ENCODE measurements at regions not wholly inside any gene's neighbourhood (a gene's known extent, or its start where the extent isn't known, plus 50 kb on each side); places are given as distances from the start of the nearest gene placed in this dataset.

GRCh38 chr1:30292451-30292850 lies 430.9 kb downstream of the MATN1 start:
- TF ChIP-seq BCLAF1 (IDR thresholded peaks at IDR 0.05) (no peak), YY1 (IDR thresholded peaks at IDR 0.05; ENCODE audit: low read depth, low read length) (no peak), ELK1 (IDR thresholded peaks at IDR 0.05; ENCODE audit: low read depth, low read length) (no peak), CTCF (IDR thresholded peaks at IDR 0.05 in 2 of 3, conservative IDR thresholded peaks at IDR 0.05 in 1 of 3; ENCODE audit: control insufficient read depth in 2 of 3, extremely low read depth in 1 of 3, insufficient read depth in 1 of 3, low read depth in 3 of 3, low read length in 3 of 3) (no peak), HDGF (IDR thresholded peaks at IDR 0.05) (no peak), POLR2AphosphoS5 (IDR thresholded peaks at IDR 0.05; ENCODE audit: low read length) (no peak), RCOR1 (conservative IDR thresholded peaks at IDR 0.05; ENCODE audit: low read depth, low read length) (no peak), NRF1 (conservative IDR thresholded peaks at IDR 0.05; ENCODE audit: low read depth, low read length) (no peak), SUZ12 (IDR thresholded peaks at IDR 0.05; ENCODE audit: unreplicated experiment) (no peak), CBFB (IDR thresholded peaks at IDR 0.05; ENCODE audit: low read depth) (no peak), POLR2AphosphoS2 (IDR thresholded peaks at IDR 0.05; ENCODE audit: low read depth, low read length) (no peak), ZBED1 (IDR thresholded peaks at IDR 0.05; ENCODE audit: borderline replicate concordance) (no peak)
